T47D (cell line): ENCODE measurements at regions not wholly inside any gene's neighbourhood (a gene's known extent, or its start where the extent isn't known, plus 50 kb on each side); places are given as distances from the start of the nearest gene placed in this dataset.
A peak's percentile ranks its signal among the peaks of the same experiment; 100 is the strongest.

Experiments used
- DNase-seq, 2 experiments: peaks; one replicate each; pipeline versions ENCODE4 v3.0.0 to v3.0.0-alpha.2; 2011 to 2012; ENCODE audit warnings: low read depth in 1 of 2, low spot score in 1 of 2
- JUND ChIP-seq: IDR thresholded peaks from 2 replicates; pipeline ENCODE4 v1.6.1; 2012; ENCODE audit warnings: low read depth
- in situ Hi-C: cut with HindIII; loops from 2 replicates; pipeline ENCODE4 v1.10.0; 2016; ENCODE audit warnings: low sequenced_read_pairs, low pct_unique_long_range_greater_than_20kb

DNA sequence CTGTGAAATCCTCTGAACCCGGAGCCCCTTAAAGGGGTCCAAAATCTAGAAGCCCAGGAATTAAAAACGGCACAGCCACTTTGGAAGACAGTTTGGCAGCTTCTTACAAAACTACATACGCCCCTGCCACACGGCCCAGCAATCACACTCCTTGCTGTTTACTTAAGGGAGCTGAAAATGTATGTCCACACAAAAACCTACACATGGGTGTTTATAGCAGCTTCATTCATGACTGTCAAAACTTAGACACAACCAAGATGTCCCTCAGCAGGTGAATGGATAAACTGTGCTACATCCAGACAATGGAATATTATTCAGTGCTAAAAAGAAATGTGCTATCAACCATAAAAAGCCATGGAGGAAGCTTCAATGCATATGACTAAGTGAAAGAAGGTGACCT, 162.5 kb downstream of the NUP210 start:
- no peak for TF ChIP-seq JUND
- in situ Hi-C loops: no loop called here
- DNase-seq: no peak

GRCh38 chr3:13256845-13257244, 163.3 kb downstream of the NUP210 start:
- in situ Hi-C loops: no loop called here
- DNase-seq: no peak
- TF ChIP-seq JUND: no peak

- TF ChIP-seq JUND: no peak
- in situ Hi-C loops: no loop called here
- DNase-seq: no peak
Measured at GRCh38 chr3:13254028-13254951, 165.8 kb downstream of the NUP210 start.

- in situ Hi-C loops: no loop called here
- no peak for TF ChIP-seq JUND
Measured at GRCh38 chr3:13253208-13253937, 166.7 kb downstream of the NUP210 start.

GRCh38 chr3:13252207-13252606, 167.9 kb downstream of the NUP210 start:
- DNase-seq: no peak
- no peak for TF ChIP-seq JUND
- in situ Hi-C loops: no loop called here

More at GRCh38 chr3:13253208-13253937, 166.7 kb downstream of the NUP210 start:
- no peak for DNase-seq

DNA sequence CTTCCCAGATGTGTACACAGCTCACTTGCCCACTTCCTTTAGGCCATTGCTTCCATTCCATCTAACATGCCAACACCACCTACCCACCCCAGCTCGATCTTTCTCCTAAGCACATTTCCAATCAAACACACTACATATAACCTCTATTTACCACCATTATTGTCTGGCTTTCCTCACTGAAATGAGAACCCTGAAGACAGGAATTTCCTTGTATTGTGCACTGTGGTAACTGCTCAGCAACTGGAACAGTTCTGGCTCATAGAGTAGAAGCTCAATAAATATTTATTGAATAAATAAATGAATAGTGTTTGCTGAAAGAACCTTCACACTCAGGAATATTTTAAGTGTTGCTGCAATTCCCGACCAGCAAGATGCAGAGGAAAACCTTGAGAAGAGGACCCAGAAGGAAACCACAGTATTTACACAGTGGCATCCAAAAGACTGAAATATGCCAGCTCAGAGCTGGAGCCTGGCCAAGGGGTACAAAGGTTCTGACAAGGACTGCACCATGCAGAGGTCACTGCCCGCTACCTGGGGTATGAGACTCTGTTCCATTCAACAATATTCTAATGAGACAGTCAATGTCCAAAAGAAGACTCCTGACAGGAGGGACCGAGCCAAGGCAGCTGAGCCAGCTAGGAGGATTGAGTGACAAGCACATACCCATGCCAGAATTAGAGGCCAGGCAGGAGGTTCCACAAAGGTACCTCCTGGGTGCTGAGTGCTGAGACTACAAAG, 168.8 kb downstream of the NUP210 start:
- no peak for TF ChIP-seq JUND
- peak in 1 of 2 experiments; percentile 40 for DNase-seq
- in situ Hi-C loops: no loop called here

DNA sequence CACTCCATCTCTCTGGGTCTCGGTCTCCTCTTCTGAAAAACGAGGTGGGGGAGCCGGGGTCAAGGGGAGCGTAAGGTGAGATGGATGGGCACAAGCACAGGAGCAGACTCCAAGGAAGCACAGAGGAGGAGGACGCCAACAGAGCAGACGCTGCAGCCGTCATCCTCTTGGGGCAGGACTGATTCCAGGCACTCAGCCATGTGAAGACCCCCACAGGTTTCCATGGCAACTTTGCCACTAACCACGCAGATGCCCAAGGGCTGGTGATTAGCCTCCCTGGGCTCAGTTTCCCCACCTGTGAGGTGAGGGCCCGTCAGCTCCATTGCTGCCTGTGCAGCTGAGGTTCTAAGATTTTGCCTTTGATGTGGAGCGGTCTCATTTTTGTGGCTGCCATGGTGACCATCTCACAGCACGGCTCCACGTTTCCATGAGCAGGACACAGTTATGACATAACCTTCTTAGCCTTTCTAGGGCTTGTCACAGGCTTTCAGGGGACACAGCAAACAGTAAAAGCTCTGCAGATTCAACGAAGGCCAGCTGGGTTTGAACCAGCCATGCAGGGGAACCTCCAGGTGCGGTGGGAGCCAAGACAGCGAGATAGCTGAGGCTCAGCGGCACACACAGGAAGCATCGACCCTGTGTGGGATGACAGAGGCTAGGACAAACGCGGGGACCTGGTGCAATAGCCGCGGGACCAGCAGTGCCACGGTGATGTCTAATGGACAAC, 170.3 kb downstream of the NUP210 start:
- no peak for DNase-seq
- no peak for TF ChIP-seq JUND
- in situ Hi-C loops: no loop called here

DNA sequence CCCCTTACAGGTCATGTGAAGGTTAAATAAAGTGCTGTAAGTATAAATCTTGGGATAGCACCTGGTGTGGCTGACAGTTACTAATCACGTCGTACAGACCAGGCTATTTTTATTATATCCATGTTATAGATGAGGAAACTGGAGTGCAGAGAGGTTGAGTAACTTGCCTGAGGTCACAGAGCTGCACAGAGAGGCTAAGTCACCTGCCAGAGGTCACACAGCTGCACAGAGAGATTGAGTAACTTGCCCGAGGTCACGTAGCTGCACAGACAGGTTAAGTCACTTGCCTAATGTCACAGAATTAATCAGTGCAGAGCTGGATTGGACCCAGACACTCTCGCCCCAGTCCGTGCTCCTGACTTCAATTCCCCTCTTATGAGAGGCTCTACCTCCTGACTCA, 171.5 kb downstream of the NUP210 start:
- no peak for TF ChIP-seq JUND
- in situ Hi-C loops: no loop called here
- DNase-seq: no peak

DNA sequence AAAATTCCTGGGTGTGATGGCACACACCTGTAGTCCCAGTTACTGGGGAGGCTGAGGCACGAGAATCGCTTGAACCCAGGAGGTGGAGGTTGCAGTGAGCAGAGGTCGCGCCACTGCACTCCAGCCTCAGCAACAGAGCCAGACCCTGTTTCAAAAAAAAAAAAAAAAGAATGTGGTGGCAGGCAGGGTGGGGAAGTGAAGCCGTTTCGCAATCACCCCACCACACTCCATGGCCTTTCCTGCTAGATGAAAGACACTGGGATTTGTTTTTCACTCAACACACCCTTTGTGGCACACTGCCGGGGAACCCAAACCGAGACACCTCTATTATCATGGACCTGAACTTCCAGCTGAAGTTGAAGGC, 172.4 kb upstream of the IQSEC1 start:
- in situ Hi-C loops: no loop called here
- TF ChIP-seq JUND: no peak
- no peak for DNase-seq

- DNase-seq: no peak
- in situ Hi-C loops: no loop called here
- no peak for TF ChIP-seq JUND
Measured at GRCh38 chr3:13243586-13243985, 170.4 kb upstream of the IQSEC1 start.

DNA sequence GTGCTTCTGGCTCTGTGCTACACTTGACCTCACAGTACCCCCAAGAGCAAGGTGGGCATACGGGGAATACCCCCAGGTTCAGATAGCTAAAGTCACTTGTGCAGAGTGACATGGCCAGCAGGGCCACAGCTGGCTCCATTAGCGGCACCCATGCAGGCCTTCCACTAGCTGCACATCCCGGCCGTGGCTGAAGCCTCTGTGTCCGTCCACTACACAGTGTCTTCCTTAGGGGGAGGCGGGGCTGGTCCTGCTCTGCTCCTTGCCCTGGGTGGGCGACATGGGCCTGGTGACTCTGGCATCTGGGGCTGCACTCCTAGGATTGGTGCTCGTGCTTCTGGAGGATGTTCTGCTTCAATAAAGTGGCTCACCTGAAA, 169.1 kb upstream of the IQSEC1 start:
- DNase-seq: no peak
- TF ChIP-seq JUND: no peak
- in situ Hi-C loops: no loop called here
